ENCODE measurements at regions not wholly inside any gene's neighbourhood (a gene's known extent, or its start where the extent isn't known, plus 50 kb on each side); places are given as distances from the start of the nearest gene placed in this dataset.

- Histone ChIP-seq H3K4me3 (no peak overlapping the region), H3K27ac (no peak overlapping the region), H3K4me1 (replicated peaks in 1 of 2) (no peaks in the 10 kb centered on the region)
- WGBS, 10 experiments = 0 to 100% (median 57%) methylated on average over 1 of the region's 1 CpG; no CpG with 5 or more reads in 5 of the 10 experiments
- in situ Hi-C loops (cut with MboI; ENCODE audit: low pct_unique_long_range_greater_than_20kb in 2 of 9, low sequenced_read_pairs in 9 of 9, unreplicated experiment in 9 of 9) = no loop called here
- no peak for ATAC-seq (replicated peaks in 6 of 8)
Observed at GRCh38 chr1:184260382-184260781, 126.4 kb upstream of the C1orf21 start.

- Histone ChIP-seq H3K4me1 (replicated peaks in 1 of 2) (no peaks in the 10 kb centered on the region), H3K4me3 (no peak overlapping the region), H3K27ac (no peak overlapping the region)
- in situ Hi-C loops (cut with MboI; ENCODE audit: low pct_unique_long_range_greater_than_20kb in 2 of 9, low sequenced_read_pairs in 9 of 9, unreplicated experiment in 9 of 9) = no loop called here
- ATAC-seq (replicated peaks in 6 of 8) = no peak
Observed at GRCh38 chr1:184262109-184262508, 124.7 kb upstream of the C1orf21 start.

- no peak for ATAC-seq (replicated peaks in 6 of 8)
- WGBS, 10 experiments = 24 to 100% (median 83%) methylated on average over 2 to 4 of the region's 4 CpGs
- Histone ChIP-seq H3K4me3 (no peak overlapping the region), H3K4me1 (replicated peaks in 1 of 2) (peaks cover 0 to 6% of the 10 kb centered on the region in 2 donors), H3K27ac (no peak overlapping the region)
- in situ Hi-C loops (cut with MboI; ENCODE audit: low pct_unique_long_range_greater_than_20kb in 2 of 9, low sequenced_read_pairs in 9 of 9, unreplicated experiment in 9 of 9) = no loop called here
Observed at GRCh38 chr1:184267747-184268146, 119.1 kb upstream of the C1orf21 start.

GRCh38 chr1:184270556-184270955 lies 116.3 kb upstream of the C1orf21 start:
- in situ Hi-C loops (cut with MboI; ENCODE audit: low pct_unique_long_range_greater_than_20kb in 2 of 9, low sequenced_read_pairs in 9 of 9, unreplicated experiment in 9 of 9) = no loop called here
- WGBS, 10 experiments = 0 to 100% (median 50%) methylated on average over 1 to 3 of the region's 3 CpGs; no CpG with 5 or more reads in 1 of the 10 experiments
- peaks cover 0 to 8% of the 10 kb centered on the region in 2 donors for H3K4me1 ChIP-seq (replicated peaks in 1 of 2)
- no peak overlapping the region for H3K4me3 ChIP-seq
- ATAC-seq (replicated peaks in 6 of 8) = no peak
- H3K27ac ChIP-seq = no peak overlapping the region

- 20 to 100% (median 44%) methylated on average over 1 to 5 of the region's 5 CpGs; no CpG with 5 or more reads in 1 of the 10 experiments for WGBS, 10 experiments
- H3K4me1 ChIP-seq (replicated peaks in 1 of 2) = peaks cover 0 to 8% of the 10 kb centered on the region in 2 donors
- in situ Hi-C loops (cut with MboI; ENCODE audit: low pct_unique_long_range_greater_than_20kb in 2 of 9, low sequenced_read_pairs in 9 of 9, unreplicated experiment in 9 of 9) = no loop called here
Observed at GRCh38 chr1:184272175-184272866, 114.5 kb upstream of the C1orf21 start.

GRCh38 chr1:184276416-184276815 lies 110.4 kb upstream of the C1orf21 start:
- Histone ChIP-seq H3K27ac (no peak overlapping the region), H3K4me3 (no peak overlapping the region), H3K4me1 (replicated peaks in 1 of 2) (peaks cover 0 to 8% of the 10 kb centered on the region in 2 donors)
- 24 to 100% (median 87%) methylated on average over 1 to 3 of the region's 3 CpGs; no CpG with 5 or more reads in 2 of the 10 experiments for WGBS, 10 experiments
- in situ Hi-C loops (cut with MboI; ENCODE audit: low pct_unique_long_range_greater_than_20kb in 2 of 9, low sequenced_read_pairs in 9 of 9, unreplicated experiment in 9 of 9) = no loop called here
- ATAC-seq (replicated peaks in 6 of 8) = no peak

More at GRCh38 chr1:184272175-184272866, 114.5 kb upstream of the C1orf21 start:
- peak in 1 of 8 experiments; percentile 52 for ATAC-seq (replicated peaks in 6 of 8)
- no peak overlapping the region for H3K27ac ChIP-seq
- no peak overlapping the region for H3K4me3 ChIP-seq

DNA sequence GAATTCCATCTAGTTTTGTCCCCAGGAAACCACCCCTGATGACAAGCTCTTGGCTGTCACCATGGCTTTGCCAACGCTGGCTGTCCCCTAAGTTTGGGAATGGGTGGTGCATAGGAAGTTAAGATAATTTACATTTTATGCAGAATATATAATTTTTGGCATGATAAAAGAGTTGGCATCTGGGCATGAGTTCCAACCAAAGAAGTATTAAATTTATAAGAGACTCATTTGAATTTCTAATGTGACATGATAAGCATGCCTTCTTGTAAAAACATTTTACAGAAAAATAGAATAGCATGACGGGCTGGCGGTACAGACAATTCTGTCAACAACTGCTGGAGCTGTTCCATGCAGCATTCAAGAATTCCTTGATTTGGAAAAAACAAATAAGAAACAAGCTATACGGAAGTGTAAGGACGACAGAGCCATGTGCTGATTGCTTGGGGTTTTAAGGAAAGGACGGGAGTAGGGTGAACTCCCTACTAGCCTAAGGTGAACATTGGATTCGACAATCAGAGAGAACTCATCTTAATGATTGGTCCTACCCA lies 106.8 kb upstream of the C1orf21 start:
- 19 to 97% (median 83%) methylated on average over 2 to 7 of the region's 7 CpGs for WGBS, 10 experiments
- ATAC-seq (replicated peaks in 6 of 8) = no peak
- in situ Hi-C loops (cut with MboI; ENCODE audit: low pct_unique_long_range_greater_than_20kb in 2 of 9, low sequenced_read_pairs in 9 of 9, unreplicated experiment in 9 of 9) = no loop called here

DNA sequence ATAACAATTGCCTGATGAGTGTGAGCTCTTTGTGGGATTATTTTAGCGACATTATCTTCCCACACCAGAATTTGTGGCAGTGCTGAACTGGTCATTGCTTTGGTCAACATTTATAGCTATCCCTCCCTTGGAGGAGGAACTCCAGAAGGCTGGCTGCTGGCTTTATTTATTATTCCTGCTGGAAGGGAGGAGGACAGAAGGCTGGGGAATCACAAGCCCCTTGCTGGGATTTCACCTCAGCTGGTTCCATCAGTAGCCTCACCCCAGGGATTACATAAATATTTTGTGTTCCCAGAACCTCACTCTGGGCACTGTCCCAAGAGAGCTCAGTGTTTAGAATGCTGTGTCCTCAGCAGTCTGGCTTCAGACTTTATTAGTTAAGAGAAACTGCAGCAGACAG lies 102.8 kb upstream of the C1orf21 start:
- 0 to 93% (median 60%) methylated on average over 1 of the region's 1 CpG; no CpG with 5 or more reads in 4 of the 10 experiments for WGBS, 10 experiments
- peak in 7 of 8 experiments; percentile 19 to 98 (median 40) for ATAC-seq (replicated peaks in 6 of 8)

More for the DNA sequence above, 106.8 kb upstream of the C1orf21 start:
- no peak overlapping the region for H3K4me3 ChIP-seq
- no peak overlapping the region for H3K27ac ChIP-seq
- H3K4me1 ChIP-seq (replicated peaks in 1 of 2) = no peaks in the 10 kb centered on the region

GRCh38 chr1:184284900-184285299 lies 101.9 kb upstream of the C1orf21 start:
- Histone ChIP-seq H3K4me1 (replicated peaks in 1 of 2) (no peaks in the 10 kb centered on the region), H3K27ac (no peak overlapping the region), H3K4me3 (no peak overlapping the region)
- WGBS, 10 experiments = 40 to 91% (median 86%) methylated on average over 1 of the region's 1 CpG; no CpG with 5 or more reads in 4 of the 10 experiments
- in situ Hi-C loops (cut with MboI; ENCODE audit: low pct_unique_long_range_greater_than_20kb in 2 of 9, low sequenced_read_pairs in 9 of 9, unreplicated experiment in 9 of 9) = no loop called here
- no peak for ATAC-seq (replicated peaks in 6 of 8)

More for the DNA sequence above, 102.8 kb upstream of the C1orf21 start:
- H3K4me1 ChIP-seq (replicated peaks in 1 of 2) = no peaks in the 10 kb centered on the region
- in situ Hi-C loops (cut with MboI; ENCODE audit: low pct_unique_long_range_greater_than_20kb in 2 of 9, low sequenced_read_pairs in 9 of 9, unreplicated experiment in 9 of 9) = no loop called here
- H3K4me3 ChIP-seq = no peak overlapping the region
- no peak overlapping the region for H3K27ac ChIP-seq

DNA sequence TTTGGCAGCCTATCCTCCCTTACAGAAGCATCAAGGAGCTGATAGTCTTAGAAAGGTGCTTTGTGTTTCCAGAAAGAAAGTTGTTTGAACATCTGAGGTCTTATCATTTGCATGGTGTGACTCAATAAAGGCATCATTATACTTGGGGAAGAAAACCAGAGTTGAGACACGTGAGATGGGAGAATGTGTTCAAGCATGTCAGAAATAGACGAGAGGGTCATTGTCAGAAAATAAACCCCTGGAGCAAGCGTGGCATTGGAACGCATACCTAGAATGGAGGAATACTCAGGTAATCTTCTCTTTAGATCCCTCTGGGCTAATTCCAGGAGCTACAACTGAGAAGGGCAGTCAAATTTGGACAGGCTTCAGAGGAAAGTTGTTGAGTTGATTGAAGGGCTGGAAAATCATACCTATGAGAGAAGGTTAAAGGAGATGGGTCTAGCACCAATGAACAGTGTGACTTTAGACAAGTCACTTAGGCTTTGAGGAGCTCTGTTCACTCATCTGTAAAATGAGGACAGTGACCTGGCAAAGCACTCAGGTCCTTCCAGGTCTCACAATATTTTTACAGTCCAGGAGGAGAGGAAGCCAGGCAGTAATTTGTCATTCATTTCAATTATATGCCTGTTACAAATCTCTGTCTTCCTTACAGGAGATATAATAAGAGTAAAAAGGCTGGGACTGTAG lies 101.3 kb upstream of the C1orf21 start:
- WGBS, 10 experiments = 57 to 100% (median 92%) methylated on average over 1 to 4 of the region's 4 CpGs; no CpG with 5 or more reads in 2 of the 10 experiments
- in situ Hi-C loops (cut with MboI; ENCODE audit: low pct_unique_long_range_greater_than_20kb in 2 of 9, low sequenced_read_pairs in 9 of 9, unreplicated experiment in 9 of 9) = no loop called here
- no peak for ATAC-seq (replicated peaks in 6 of 8)

GRCh38 chr1:184287001-184287400 lies 99.8 kb upstream of the C1orf21 start:
- in situ Hi-C loops (cut with MboI; ENCODE audit: low pct_unique_long_range_greater_than_20kb in 2 of 9, low sequenced_read_pairs in 9 of 9, unreplicated experiment in 9 of 9) = no loop called here
- WGBS, 10 experiments = 0 to 90% (median 84%) methylated on average over 1 to 8 of the region's 8 CpGs; no CpG with 5 or more reads in 3 of the 10 experiments
- Histone ChIP-seq H3K27ac (no peak overlapping the region), H3K4me1 (replicated peaks in 1 of 2) (no peaks in the 10 kb centered on the region), H3K4me3 (no peak overlapping the region)
- no peak for ATAC-seq (replicated peaks in 6 of 8)

More for the DNA sequence above, 101.3 kb upstream of the C1orf21 start:
- Histone ChIP-seq H3K27ac (no peak overlapping the region), H3K4me1 (replicated peaks in 1 of 2) (no peaks in the 10 kb centered on the region), H3K4me3 (no peak overlapping the region)

DNA sequence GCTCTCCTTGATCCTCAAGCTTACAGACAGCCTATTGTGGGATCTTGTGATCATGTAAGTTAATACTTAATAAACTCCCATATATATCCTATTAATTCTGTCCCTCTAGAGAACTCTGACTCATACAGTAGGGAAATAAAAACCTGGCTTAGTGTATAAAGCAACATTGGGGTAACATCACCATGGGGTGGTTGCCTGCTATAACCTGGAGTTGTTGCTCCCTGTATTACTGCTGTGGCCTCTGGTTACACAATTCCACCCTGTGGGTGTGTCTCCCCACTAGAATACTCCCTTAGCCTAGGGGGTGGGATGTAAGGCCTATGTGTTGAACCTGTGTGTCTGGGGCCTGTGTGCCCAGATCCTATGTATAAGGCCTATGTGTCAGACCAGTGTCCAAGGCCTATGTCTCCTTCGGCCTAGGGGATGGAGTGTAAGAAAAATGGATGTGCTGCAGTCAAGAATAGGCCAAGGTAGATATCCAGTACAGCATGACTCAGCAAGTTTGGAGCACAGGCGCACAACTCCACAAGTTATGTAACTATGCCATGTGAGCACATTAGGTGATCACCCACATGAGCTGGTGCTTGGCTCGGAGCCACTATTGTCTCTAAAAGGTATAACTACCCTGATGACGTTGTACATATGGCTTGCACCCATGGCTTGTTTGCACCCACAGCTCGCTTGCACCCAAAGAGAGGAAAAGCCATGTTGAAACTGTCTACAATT lies 96.8 kb upstream of the C1orf21 start:
- in situ Hi-C loops (cut with MboI; ENCODE audit: low pct_unique_long_range_greater_than_20kb in 2 of 9, low sequenced_read_pairs in 9 of 9, unreplicated experiment in 9 of 9) = no loop called here
- Histone ChIP-seq H3K27ac (no peak overlapping the region), H3K4me3 (no peak overlapping the region), H3K4me1 (replicated peaks in 1 of 2) (no peaks in the 10 kb centered on the region)
- 60 to 90% (median 73%) methylated on average over 1 to 4 of the region's 5 CpGs; no CpG with 5 or more reads in 2 of the 10 experiments for WGBS, 10 experiments
- peak in 2 of 8 experiments; percentile 41 to 45 for ATAC-seq (replicated peaks in 6 of 8)

DNA sequence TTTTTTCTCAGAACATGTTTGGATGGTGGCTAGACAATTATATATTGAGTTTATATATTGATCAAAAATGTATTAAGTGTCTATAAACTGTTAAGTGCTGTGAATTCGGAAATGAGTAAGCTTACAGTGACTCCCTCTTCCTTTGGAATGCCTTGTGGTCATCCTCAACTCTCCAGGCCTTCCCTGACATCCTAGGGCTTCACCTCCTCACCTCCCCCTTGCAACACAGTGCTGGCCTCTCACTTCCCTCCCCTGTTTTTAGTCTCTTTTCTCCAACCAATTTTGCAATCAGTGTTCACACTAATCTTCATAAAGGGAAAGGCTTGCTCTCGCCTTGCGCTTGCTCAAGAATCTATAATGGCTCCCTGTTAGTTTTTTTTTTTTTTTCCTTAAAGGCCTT lies 95.1 kb upstream of the C1orf21 start:
- H3K4me1 ChIP-seq (replicated peaks in 1 of 2) = no peaks in the 10 kb centered on the region
- no peak overlapping the region for H3K27ac ChIP-seq
- in situ Hi-C loops (cut with MboI; ENCODE audit: low pct_unique_long_range_greater_than_20kb in 2 of 9, low sequenced_read_pairs in 9 of 9, unreplicated experiment in 9 of 9) = no loop called here
- no peak overlapping the region for H3K4me3 ChIP-seq
- no peak for ATAC-seq (replicated peaks in 6 of 8)
- WGBS, 10 experiments = 51 to 100% (median 90%) methylated on average over 2 to 3 of the region's 3 CpGs; no CpG with 5 or more reads in 2 of the 10 experiments
